ENCODE measurements at regions not wholly inside any gene's neighbourhood (a gene's known extent, or its start where the extent isn't known, plus 50 kb on each side); places are given as distances from the start of the nearest gene placed in this dataset.

DNA sequence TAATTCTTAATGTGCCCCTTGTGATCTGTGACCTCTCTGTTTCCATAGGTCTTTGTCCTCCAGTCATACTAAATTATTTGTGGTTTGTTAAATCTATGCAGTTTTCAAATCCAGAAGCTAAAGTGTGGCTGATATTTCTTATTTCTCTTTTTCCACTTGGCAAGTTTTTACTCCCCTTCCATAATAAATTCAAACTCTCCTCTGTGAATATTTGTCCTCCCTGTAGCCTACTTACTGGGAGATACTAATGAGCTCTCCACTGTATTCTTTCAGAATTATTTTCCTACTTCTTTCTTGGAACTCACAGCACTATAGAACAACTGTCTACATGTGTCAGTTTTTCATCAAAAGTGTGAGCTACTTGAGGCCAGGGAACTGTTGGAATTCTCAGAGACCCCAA, 430.8 kb upstream of the PTBP2 start:
- no peak overlapping the region for H3K27ac ChIP-seq
- TF ChIP-seq, protein P1, sequence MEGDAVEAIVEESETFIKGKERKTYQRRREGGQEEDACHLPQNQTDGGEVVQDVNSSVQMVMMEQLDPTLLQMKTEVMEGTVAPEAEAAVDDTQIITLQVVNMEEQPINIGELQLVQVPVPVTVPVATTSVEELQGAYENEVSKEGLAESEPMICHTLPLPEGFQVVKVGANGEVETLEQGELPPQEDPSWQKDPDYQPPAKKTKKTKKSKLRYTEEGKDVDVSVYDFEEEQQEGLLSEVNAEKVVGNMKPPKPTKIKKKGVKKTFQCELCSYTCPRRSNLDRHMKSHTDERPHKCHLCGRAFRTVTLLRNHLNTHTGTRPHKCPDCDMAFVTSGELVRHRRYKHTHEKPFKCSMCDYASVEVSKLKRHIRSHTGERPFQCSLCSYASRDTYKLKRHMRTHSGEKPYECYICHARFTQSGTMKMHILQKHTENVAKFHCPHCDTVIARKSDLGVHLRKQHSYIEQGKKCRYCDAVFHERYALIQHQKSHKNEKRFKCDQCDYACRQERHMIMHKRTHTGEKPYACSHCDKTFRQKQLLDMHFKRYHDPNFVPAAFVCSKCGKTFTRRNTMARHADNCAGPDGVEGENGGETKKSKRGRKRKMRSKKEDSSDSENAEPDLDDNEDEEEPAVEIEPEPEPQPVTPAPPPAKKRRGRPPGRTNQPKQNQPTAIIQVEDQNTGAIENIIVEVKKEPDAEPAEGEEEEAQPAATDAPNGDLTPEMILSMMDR (IDR thresholded peaks at IDR 0.05) = no peak
- no peak for TF ChIP-seq ZFX (IDR thresholded peaks at IDR 0.05; ENCODE audit: borderline replicate concordance)

DNA sequence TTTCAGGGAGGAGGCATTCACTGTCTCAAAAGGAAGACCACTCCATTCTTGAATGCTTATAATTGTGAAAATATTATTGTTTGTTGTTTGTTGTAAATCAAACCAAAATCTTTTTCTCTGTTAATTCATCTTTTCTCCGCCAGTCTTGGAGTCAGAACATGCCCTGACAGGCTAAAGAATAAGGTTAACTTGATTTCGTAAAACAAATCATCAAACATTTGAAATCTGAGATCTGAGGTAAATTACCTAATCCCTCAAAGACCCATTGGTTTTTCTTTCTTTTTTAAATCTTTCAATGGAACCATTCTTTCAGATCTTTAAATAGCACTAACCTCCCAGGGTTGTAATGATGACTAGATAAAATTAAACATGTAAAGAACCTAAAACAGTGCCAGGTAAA, 430.1 kb upstream of the PTBP2 start:
- TF ChIP-seq, protein P1 (IDR thresholded peaks at IDR 0.05) = no peak
- no peak for TF ChIP-seq ZFX (IDR thresholded peaks at IDR 0.05; ENCODE audit: borderline replicate concordance)
- no peak overlapping the region for H3K27ac ChIP-seq

DNA sequence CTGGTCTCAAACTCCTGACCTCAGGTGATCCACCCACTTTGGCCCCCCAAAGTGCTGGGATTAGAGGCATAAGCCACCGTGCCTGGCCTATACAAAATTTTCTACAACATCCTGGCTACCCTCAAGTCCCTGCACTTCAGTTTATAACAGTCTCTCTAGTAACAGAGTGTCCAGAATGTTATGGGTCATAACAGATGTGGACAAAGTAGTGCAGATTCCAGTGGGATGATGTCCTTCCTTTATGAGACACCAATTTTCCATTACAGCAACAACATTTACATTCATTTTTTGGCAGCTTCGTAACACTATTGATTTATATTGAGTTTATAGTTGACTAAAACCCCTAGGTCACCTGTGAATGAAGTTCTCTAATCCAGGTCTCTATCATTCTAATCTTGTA, 429.4 kb upstream of the PTBP2 start:
- H3K27ac ChIP-seq = no peak overlapping the region
- TF ChIP-seq, protein P1 (IDR thresholded peaks at IDR 0.05) = no peak
- TF ChIP-seq ZFX (IDR thresholded peaks at IDR 0.05; ENCODE audit: borderline replicate concordance) = no peak

GRCh38 chr1:96296991-96297390, 424.6 kb upstream of the PTBP2 start:
- no peak overlapping the region for H3K27ac ChIP-seq
- no peak for TF ChIP-seq ZFX (IDR thresholded peaks at IDR 0.05; ENCODE audit: borderline replicate concordance)
- TF ChIP-seq, protein P1 (IDR thresholded peaks at IDR 0.05) = no peak

DNA sequence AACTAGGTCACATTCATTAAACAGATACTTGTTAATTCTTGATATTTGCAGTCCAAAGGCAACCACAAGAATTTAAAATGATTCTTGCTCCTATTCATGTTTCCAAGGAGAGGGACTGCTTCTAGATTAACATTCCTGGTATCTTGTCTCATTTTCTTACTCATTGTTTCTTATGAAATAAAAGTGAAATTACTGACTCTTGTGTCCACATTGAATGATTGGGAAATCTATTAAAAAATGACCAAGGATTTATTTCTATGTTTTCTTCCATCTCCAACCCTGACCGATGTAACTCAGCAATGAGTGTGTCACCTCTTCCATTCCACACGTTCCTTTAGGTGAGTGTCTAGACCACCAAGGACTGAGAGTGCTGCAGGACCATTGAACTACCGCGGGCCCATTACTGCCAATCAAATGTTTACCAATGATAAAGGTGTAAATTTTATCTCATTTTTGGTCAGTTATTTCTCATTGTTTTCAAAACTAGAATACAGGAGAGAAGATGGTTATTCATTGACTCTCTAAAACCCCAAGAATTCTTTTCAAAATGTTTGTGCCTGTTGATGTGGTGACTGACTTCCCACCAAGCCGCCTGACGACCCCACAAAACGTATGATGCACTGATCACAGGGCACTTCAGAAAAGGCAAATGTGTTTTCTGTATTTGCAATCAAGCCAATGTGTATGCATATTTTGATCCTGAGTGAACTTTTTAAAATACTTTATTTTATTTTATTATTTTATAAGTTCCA, 414.6 kb upstream of the PTBP2 start:
- TF ChIP-seq, protein P1 (IDR thresholded peaks at IDR 0.05) = no peak
- TF ChIP-seq ZFX (IDR thresholded peaks at IDR 0.05; ENCODE audit: borderline replicate concordance) = no peak
- no peak overlapping the region for H3K27ac ChIP-seq

DNA sequence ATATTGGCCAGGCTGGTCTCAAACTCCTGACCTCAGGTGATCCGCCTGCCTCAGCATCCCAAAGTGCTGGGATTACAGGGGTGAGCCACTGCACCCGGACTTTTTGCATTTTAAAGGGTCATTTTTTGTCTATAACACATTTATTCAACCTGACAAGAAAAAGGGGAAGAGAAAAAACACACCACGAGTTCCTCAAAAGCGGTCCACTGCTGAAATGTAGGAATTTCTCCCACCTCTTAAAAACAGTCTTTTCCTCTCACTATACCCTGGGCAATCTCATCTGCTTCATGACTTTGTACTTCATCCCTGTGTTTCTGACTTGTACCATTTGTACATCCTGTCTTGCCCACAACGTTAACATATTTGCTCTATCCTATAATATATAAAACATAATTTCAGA, 413.3 kb upstream of the PTBP2 start:
- TF ChIP-seq, protein P1 (IDR thresholded peaks at IDR 0.05) = no peak
- TF ChIP-seq ZFX (IDR thresholded peaks at IDR 0.05; ENCODE audit: borderline replicate concordance) = no peak
- H3K27ac ChIP-seq = no peak overlapping the region

DNA sequence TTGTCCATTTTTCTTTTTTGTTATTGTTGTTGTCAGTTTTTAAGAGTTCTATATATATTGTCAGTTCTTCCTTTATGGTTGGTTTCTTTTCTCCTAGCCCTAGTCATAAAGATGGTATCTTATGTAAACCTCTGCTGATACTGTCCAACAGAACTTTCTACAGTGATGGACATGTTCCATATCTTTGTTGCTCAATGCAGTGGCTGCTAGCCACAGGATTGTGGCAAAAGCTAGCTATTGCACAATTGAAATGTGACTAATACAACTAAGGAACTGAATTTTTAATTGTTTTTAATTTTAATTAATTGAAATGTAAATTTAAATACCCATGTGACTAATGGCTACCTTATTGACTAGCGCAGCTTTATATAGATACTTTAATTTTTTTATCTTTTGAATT, 411.8 kb upstream of the PTBP2 start:
- TF ChIP-seq, protein P1 (IDR thresholded peaks at IDR 0.05) = no peak
- TF ChIP-seq ZFX (IDR thresholded peaks at IDR 0.05; ENCODE audit: borderline replicate concordance) = no peak
- H3K27ac ChIP-seq = no peak overlapping the region
